ENCODE measurements at regions not wholly inside any gene's neighbourhood (a gene's known extent, or its start where the extent isn't known, plus 50 kb on each side); places are given as distances from the start of the nearest gene placed in this dataset.

DNA sequence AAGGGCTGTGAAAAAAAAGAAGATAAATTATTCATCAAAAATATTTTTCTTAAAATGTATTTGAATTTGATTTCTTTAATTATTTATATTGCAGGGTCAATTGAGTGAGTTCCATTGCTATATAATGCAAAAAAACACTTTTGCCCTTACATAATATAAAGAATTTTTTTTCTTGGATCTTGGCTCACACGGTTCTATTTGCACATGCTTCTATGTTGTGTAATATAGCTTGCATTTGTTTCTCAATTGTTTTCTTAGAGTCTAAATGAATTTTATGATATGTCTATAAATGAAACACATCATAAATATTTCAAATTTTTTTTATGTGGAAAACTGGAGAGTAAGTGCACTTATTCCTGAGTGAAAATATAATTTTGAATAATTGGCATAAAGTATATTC is 694.2 kb downstream of the SLC6A15 start:
- no peak overlapping the region for H3K4me2 ChIP-seq (replicated peaks; ENCODE audit: low read depth, low read length, poor library complexity, severe bottlenecking)
- no peaks in the 10 kb centered on the region for H3K9me3 ChIP-seq (ENCODE audit: control extremely low read depth in 1 of 3, control insufficient read depth in 2 of 3, insufficient read depth in 1 of 3, low read length in 2 of 3)
- H3K27me3 Mint-ChIP-seq: no peaks in the 10 kb centered on the region
- H3K27ac Mint-ChIP-seq: no peak overlapping the region
- intact Hi-C loops (cut with micrococcal nuclease): no loop called here
- no peak for TF ChIP-seq EZH2 (IDR thresholded peaks at IDR 0.05; ENCODE audit: borderline replicate concordance, insufficient read depth, low read depth, low read length, poor library complexity, severe bottlenecking)
- no peak for TF ChIP-seq CTCF (IDR thresholded peaks at IDR 0.05)
- no peak overlapping the region for H2AFZ ChIP-seq (ENCODE audit: insufficient read depth, low read depth, low read length, poor library complexity, severe bottlenecking)
- DNase-seq: no peak
- no peak for ATAC-seq (ENCODE audit: low read depth)
- no peaks in the 10 kb centered on the region for H3K27me3 ChIP-seq (replicated peaks in 1 of 4; ENCODE audit: control extremely low read depth in 1 of 4, control insufficient read depth in 3 of 4, insufficient read depth in 4 of 4, low read length in 3 of 4)
- ChIA-PET POLR2A (no interaction called here), CTCF (no interaction called here)
- no peaks in the 10 kb centered on the region for H3K79me2 ChIP-seq (ENCODE audit: control insufficient read depth, insufficient read depth, low read length)
- WGBS (ENCODE audit: insufficient coverage): no CpG with 5 or more reads among the region's 1 CpG
- H3K4me3 Mint-ChIP-seq: no peak overlapping the region
- no peaks in the 10 kb centered on the region for H3K4me1 ChIP-seq (ENCODE audit: control insufficient read depth in 2 of 2, insufficient read depth in 2 of 2, low read length in 2 of 2)
- no peaks in the 10 kb centered on the region for H4K20me1 ChIP-seq (ENCODE audit: control insufficient read depth, insufficient read depth, low read length, poor library complexity, severe bottlenecking)
- H3K4me1 Mint-ChIP-seq: no peaks in the 10 kb centered on the region
- no peak overlapping the region for H3K27ac ChIP-seq (ENCODE audit: low read length in 2 of 2)
- no peaks in the 10 kb centered on the region for H3K9me3 Mint-ChIP-seq (ENCODE audit: insufficient read depth)
- H3K4me3 ChIP-seq (ENCODE audit: control extremely low read depth in 1 of 5, extremely low read depth in 1 of 5, insufficient read depth in 1 of 5, low read depth in 2 of 5, low read length in 4 of 5): no peak overlapping the region
- no peak overlapping the region for H3K9ac ChIP-seq (ENCODE audit: low read length)
- no peaks in the 10 kb centered on the region for H3K36me3 ChIP-seq (replicated peaks in 1 of 2; ENCODE audit: control extremely low read depth in 1 of 2, control insufficient read depth in 1 of 2, extremely low read depth in 1 of 2, insufficient read depth in 2 of 2, low read length in 1 of 2)

GRCh38 chr12:84201976-84202375 is 710.6 kb downstream of the SLC6A15 start:
- H3K27ac Mint-ChIP-seq: no peak overlapping the region
- Histone ChIP-seq H3K4me2 (replicated peaks; ENCODE audit: low read depth, low read length, poor library complexity, severe bottlenecking) (no peak overlapping the region), H3K27ac (ENCODE audit: low read length in 2 of 2) (no peak overlapping the region), H3K36me3 (replicated peaks in 1 of 2; ENCODE audit: control extremely low read depth in 1 of 2, control insufficient read depth in 1 of 2, extremely low read depth in 1 of 2, insufficient read depth in 2 of 2, low read length in 1 of 2) (no peaks in the 10 kb centered on the region), H3K9ac (ENCODE audit: low read length) (no peak overlapping the region), H3K4me1 (ENCODE audit: control insufficient read depth in 2 of 2, insufficient read depth in 2 of 2, low read length in 2 of 2) (no peaks in the 10 kb centered on the region), H3K27me3 (replicated peaks in 1 of 4; ENCODE audit: control extremely low read depth in 1 of 4, control insufficient read depth in 3 of 4, insufficient read depth in 4 of 4, low read length in 3 of 4) (no peaks in the 10 kb centered on the region), H3K4me3 (ENCODE audit: control extremely low read depth in 1 of 5, extremely low read depth in 1 of 5, insufficient read depth in 1 of 5, low read depth in 2 of 5, low read length in 4 of 5) (no peak overlapping the region), H2AFZ (ENCODE audit: insufficient read depth, low read depth, low read length, poor library complexity, severe bottlenecking) (no peak overlapping the region), H3K9me3 (ENCODE audit: control extremely low read depth in 1 of 3, control insufficient read depth in 2 of 3, insufficient read depth in 1 of 3, low read length in 2 of 3) (peaks cover 0 to 6% (median 0%) of the 10 kb centered on the region in 3 donors), H4K20me1 (ENCODE audit: control insufficient read depth, insufficient read depth, low read length, poor library complexity, severe bottlenecking) (no peaks in the 10 kb centered on the region), H3K79me2 (ENCODE audit: control insufficient read depth, insufficient read depth, low read length) (no peaks in the 10 kb centered on the region)
- H3K4me3 Mint-ChIP-seq: no peak overlapping the region
- H3K27me3 Mint-ChIP-seq: no peaks in the 10 kb centered on the region
- no peak for DNase-seq
- no peaks in the 10 kb centered on the region for H3K9me3 Mint-ChIP-seq (ENCODE audit: insufficient read depth)
- intact Hi-C loops (cut with micrococcal nuclease): no loop called here
- ChIA-PET POLR2A (no interaction called here), CTCF (no interaction called here)
- 69% methylated on average over 2 of the region's 2 CpGs for WGBS (ENCODE audit: insufficient coverage)
- no peaks in the 10 kb centered on the region for H3K4me1 Mint-ChIP-seq
- no peak for ATAC-seq (ENCODE audit: low read depth)
- TF ChIP-seq CTCF (IDR thresholded peaks at IDR 0.05) (no peak), EZH2 (IDR thresholded peaks at IDR 0.05; ENCODE audit: borderline replicate concordance, insufficient read depth, low read depth, low read length, poor library complexity, severe bottlenecking) (no peak)

All from B cell (primary cell).